H1 (cell line): ENCODE measurements at regions not wholly inside any gene's neighbourhood (a gene's known extent, or its start where the extent isn't known, plus 50 kb on each side); places are given as distances from the start of the nearest gene placed in this dataset.

Experiments
- CTCF ChIA-PET: fragments of 300-600 bp; sonication (Branson Sonifier 250); formaldehyde crosslinking; loops from one replicate; lab custom pipeline; 2021; ENCODE audit not compliant: partially characterized antibody; lab: Charles Lee
- POLR2A ChIA-PET: fragments of 300-600 bp; sonication (Branson Sonifier 250); formaldehyde crosslinking; loops from one replicate; lab custom pipeline; 2021; ENCODE audit warnings: inconsistent platforms; ENCODE audit not compliant: partially characterized antibody; lab: Charles Lee
- DNase-seq, 2 experiments: peaks; one replicate each; pipeline versions ENCODE4 v3.0.0 to v3.0.0-alpha.2; 2010 to 2022; ENCODE audit warnings: low spot score in 2 of 2, low read depth in 1 of 2, mixed read lengths in 1 of 2
- FAIRE-seq: peaks from 2 replicates; lab custom pipeline; 2011; peaks lifted over from hg19 to GRCh38; lab: Jason Lieb, UNC
- H2AFZ ChIP-seq: 2 replicates; pipeline ENCODE4 v1.8.1; 2012; ENCODE audit warnings: low read length, inconsistent platforms
- H2AK5ac ChIP-seq: 2 replicates; pipeline ENCODE4 v1.6.1; 2013; ENCODE audit warnings: low read depth, low read length
- H2BK120ac ChIP-seq: replicated peaks from 2 replicates; pipeline ENCODE3; 2013; ENCODE audit warnings: low read depth, low read length, inconsistent platforms
- H2BK12ac ChIP-seq: 2 replicates; pipeline ENCODE4 v1.6.1; 2013; ENCODE audit warnings: low read depth, low read length
- H2BK15ac ChIP-seq: 2 replicates; pipeline ENCODE4 v1.6.1; 2013; ENCODE audit warnings: low read length
- H2BK20ac ChIP-seq: 2 replicates; pipeline ENCODE4 v1.6.1; 2013; ENCODE audit warnings: low read length
- H2BK5ac ChIP-seq: 2 replicates; pipeline ENCODE4 v1.6.1; 2013; ENCODE audit warnings: low read depth, low read length
- H3K14ac ChIP-seq: 2 replicates; pipeline ENCODE4 v1.6.1; 2013; ENCODE audit warnings: inconsistent platforms; ENCODE audit not compliant: insufficient read length
- H3K18ac ChIP-seq: 2 replicates; pipeline ENCODE4 v1.6.1; 2013; ENCODE audit warnings: low read length; ENCODE audit errors: extremely low read depth
- H3K23ac ChIP-seq: 2 replicates; pipeline ENCODE4 v1.6.1; 2013; ENCODE audit warnings: inconsistent platforms; ENCODE audit not compliant: insufficient read length
- H3K23me2 ChIP-seq: 2 replicates; pipeline ENCODE4 v1.6.1; 2013; ENCODE audit warnings: low read depth, low read length
- H3K27ac ChIP-seq: 2 replicates; pipeline ENCODE4 v1.6.1; 2011; ENCODE audit warnings: low read depth, low read length, inconsistent platforms
- H3K27me3 ChIP-seq, 4 experiments: replicated peaks in 1 of 4; 1 replicate in 1 of 4; 2 replicates in 3 of 4; pipeline versions ENCODE4 v1.6.1 to v1.8.1; 2011 to 2013; ENCODE audit warnings: low read length in 3 of 4, mild to moderate bottlenecking in 3 of 4, inconsistent platforms in 2 of 4, mixed read lengths in 2 of 4, moderate library complexity in 1 of 4; ENCODE audit not compliant: control insufficient read depth in 3 of 4, insufficient read depth in 3 of 4; ENCODE audit errors: extremely low read depth in 1 of 4
- H3K36me3 ChIP-seq, 4 experiments: 2 replicates each; pipeline versions ENCODE4 v1.6.1 to v1.8.1; 2011 to 2013; ENCODE audit warnings: mild to moderate bottlenecking in 4 of 4, low read length in 3 of 4, moderate library complexity in 2 of 4, control low read depth in 1 of 4, inconsistent platforms in 1 of 4; ENCODE audit not compliant: insufficient read depth in 4 of 4, control insufficient read depth in 2 of 4
- H3K4ac ChIP-seq: replicated peaks from 2 replicates; pipeline ENCODE3; 2013; ENCODE audit warnings: low read length, low read depth, mixed read lengths, inconsistent platforms; ENCODE audit not compliant: insufficient read length
- H3K4me1 ChIP-seq, 4 experiments: replicated peaks in 1 of 4; 1 replicate in 1 of 4; 2 replicates in 3 of 4; pipeline versions ENCODE4 v1.6.1 to v1.8.1; 2011 to 2013; ENCODE audit warnings: low read length in 3 of 4, inconsistent platforms in 2 of 4, mixed read lengths in 1 of 4; ENCODE audit not compliant: insufficient read depth in 4 of 4, control insufficient read depth in 3 of 4
- H3K4me2 ChIP-seq, 2 experiments: 2 replicates each; pipeline versions ENCODE4 v1.6.1 to v1.8.1; 2011 to 2013; ENCODE audit warnings: low read depth in 2 of 2, low read length in 2 of 2, control low read depth in 1 of 2, inconsistent platforms in 1 of 2, mild to moderate bottlenecking in 1 of 2; ENCODE audit not compliant: insufficient read depth in 1 of 2
- H3K4me3 ChIP-seq, 4 experiments: fragments of 200-600, 300-600 bp in 1 of 4; sonication (generic), shearing (Covaris generic), sonication (Bioruptor Twin) in 1 of 4; 2 replicates each; pipeline versions ENCODE4 v1.5.1 to v1.8.1; 2011 to 2016; ENCODE audit warnings: low read length in 4 of 4, low read depth in 3 of 4, control low read depth in 2 of 4, inconsistent platforms in 2 of 4, mild to moderate bottlenecking in 2 of 4, mixed read lengths in 1 of 4, moderate library complexity in 1 of 4; ENCODE audit not compliant: insufficient read depth in 2 of 4; ENCODE audit errors: extremely low read depth in 1 of 4
- H3K56ac ChIP-seq: replicated peaks from 2 replicates; pipeline ENCODE3; 2013; ENCODE audit warnings: low read depth, mild to moderate bottlenecking, mixed read lengths, low read length, inconsistent platforms; ENCODE audit not compliant: insufficient read length
- H3K79me1 ChIP-seq: 2 replicates; pipeline ENCODE4 v1.6.1; 2013; ENCODE audit warnings: low read depth, low read length, control low read depth
- H3K79me2 ChIP-seq, 2 experiments: 2 replicates each; pipeline versions ENCODE4 v1.6.1 to v1.8.1; 2012 to 2013; ENCODE audit warnings: low read length in 2 of 2, mild to moderate bottlenecking in 2 of 2, inconsistent platforms in 1 of 2; ENCODE audit not compliant: insufficient read depth in 2 of 2, control insufficient read depth in 1 of 2
- H3K9ac ChIP-seq, 4 experiments: replicated peaks in 1 of 4; 1 replicate in 1 of 4; 2 replicates in 3 of 4; pipeline versions ENCODE4 v1.6.1 to v1.8.1; 2011 to 2013; ENCODE audit warnings: low read depth in 3 of 4, low read length in 3 of 4, control low read depth in 2 of 4, mild to moderate bottlenecking in 2 of 4, moderate library complexity in 2 of 4, inconsistent platforms in 1 of 4; ENCODE audit errors: extremely low read depth in 1 of 4
- H3K9me3 ChIP-seq, 2 experiments: 2 replicates each; pipeline versions ENCODE4 v1.6.1 to v1.8.1; 2012 to 2013; ENCODE audit warnings: mild to moderate bottlenecking in 2 of 2, moderate library complexity in 2 of 2, control low read depth in 1 of 2, inconsistent platforms in 1 of 2, low read depth in 1 of 2, low read length in 1 of 2, mixed read lengths in 1 of 2; ENCODE audit not compliant: insufficient read depth in 2 of 2
- H4K20me1 ChIP-seq, 2 experiments: replicated peaks in 1 of 2; 2 replicates each; pipeline versions ENCODE3 to v1.8.1; 2011 to 2013; ENCODE audit warnings: inconsistent platforms in 2 of 2, low read length in 2 of 2, mild to moderate bottlenecking in 1 of 2; ENCODE audit not compliant: insufficient read depth in 2 of 2, control insufficient read depth in 1 of 2
- H4K5ac ChIP-seq: 2 replicates; pipeline ENCODE4 v1.6.1; 2013; ENCODE audit warnings: low read length, low read depth, mixed read lengths, inconsistent platforms; ENCODE audit not compliant: insufficient read length
- H4K8ac ChIP-seq: 2 replicates; pipeline ENCODE4 v1.8.0; 2013; ENCODE audit warnings: mild to moderate bottlenecking, moderate library complexity, low read length, inconsistent platforms; ENCODE audit not compliant: insufficient read depth; ENCODE audit errors: extremely low read depth
- H4K91ac ChIP-seq: replicated peaks from 2 replicates; pipeline ENCODE3; 2013; ENCODE audit warnings: low read length, mixed read lengths, inconsistent platforms; ENCODE audit not compliant: insufficient read length
- CBX5 ChIP-seq: fragments of 300-800, 300-1000 bp; sonication (generic); IDR thresholded peaks from 2 replicates; pipeline ENCODE4 v1.7.1; 2016; ENCODE audit warnings: antibody characterized with exemption, low read length, low read depth
- CEBPB ChIP-seq: IDR thresholded peaks from 2 replicates; pipeline ENCODE4 v1.6.1; 2012; ENCODE audit warnings: low read depth, low read length
- CHD2 ChIP-seq: IDR thresholded peaks from 2 replicates; pipeline ENCODE4 v1.6.1; 2012; ENCODE audit warnings: low read length, improper control_type of control experiment
- GABPA ChIP-seq: IDR thresholded peaks from 2 replicates; pipeline ENCODE4 v1.6.1; 2011; ENCODE audit warnings: mild to moderate bottlenecking, low read length, moderate library complexity, borderline replicate concordance; ENCODE audit not compliant: insufficient read depth
- HDAC2 ChIP-seq, 2 experiments: fragments of 300-600 bp in 1 of 2; sonication (generic) in 1 of 2; IDR thresholded peaks; 2 replicates each; pipeline ENCODE4 v1.6.1; 2011 to 2012; ENCODE audit warnings: low read depth in 2 of 2, low read length in 2 of 2, mild to moderate bottlenecking in 2 of 2, moderate library complexity in 2 of 2, borderline replicate concordance in 1 of 2, inconsistent platforms in 1 of 2
- KDM4A ChIP-seq: IDR thresholded peaks from one replicate; pipeline ENCODE4 v1.7.1; 2012; ENCODE audit warnings: low read depth, mild to moderate bottlenecking, moderate library complexity, low read length, inconsistent platforms; ENCODE audit not compliant: severe bottlenecking
- NRF1 ChIP-seq: IDR thresholded peaks from 2 replicates; pipeline ENCODE4 v1.6.1; 2011; ENCODE audit warnings: mild to moderate bottlenecking, low read depth, low read length, improper control_type of control experiment
- SIX5 ChIP-seq: IDR thresholded peaks from 2 replicates; pipeline ENCODE4 v1.6.1; 2011; ENCODE audit warnings: mild to moderate bottlenecking, low read depth, low read length
- SP1 ChIP-seq: IDR thresholded peaks from 2 replicates; pipeline ENCODE4 v1.6.1; 2011; ENCODE audit warnings: low read depth, low read length
- SUZ12 ChIP-seq: fragments of 200-600 bp; sonication (generic); IDR thresholded peaks from 2 replicates; pipeline ENCODE4 v1.6.1; 2012; ENCODE audit warnings: mild to moderate bottlenecking, inconsistent platforms, low read length, moderate library complexity, mixed read lengths
- WGBS, 2 experiments: shearing (Covaris generic) in 1 of 2; methylation state at CpG; one replicate each; pipeline versions ENCODE4 v1.1.6 to v1.1.7; 2013 to 2015; ENCODE audit warnings: low lambda C conversion rate in 2 of 2, mixed read lengths in 2 of 2, inconsistent platforms in 1 of 2, low coverage in 1 of 2, missing lambda C conversion rate in 1 of 2; ENCODE audit not compliant: insufficient replicate concordance in 2 of 2, insufficient coverage in 1 of 2, insufficient read length in 1 of 2; ENCODE audit errors: extremely low coverage in 1 of 2, missing lambda C conversion rate in 1 of 2; 5-methylcytosine and 5-hydroxymethylcytosine counted together

DNA sequence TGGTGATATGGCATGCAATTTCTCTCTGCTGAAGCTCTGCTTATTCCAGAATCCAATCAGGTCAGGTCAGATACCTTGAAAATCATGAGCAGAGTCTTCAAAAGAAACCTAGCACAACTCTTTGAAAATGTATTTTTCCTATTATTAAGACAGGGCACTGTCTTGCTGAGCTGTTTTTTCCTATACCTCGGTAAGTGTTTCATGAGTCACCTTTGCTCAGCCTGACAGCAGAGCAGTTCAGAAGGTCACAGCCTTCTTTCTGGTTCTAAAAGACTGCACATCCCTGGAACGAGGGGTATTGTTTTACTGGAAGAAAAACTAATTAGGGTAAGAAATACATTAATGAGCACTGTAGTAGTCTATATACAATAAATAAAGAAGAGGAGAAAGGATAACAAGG is 422.0 kb downstream of the SOX2 start:
- no peak for FAIRE-seq
- TF ChIP-seq CHD2, result no peak
- TF ChIP-seq NRF1, result no peak
- TF ChIP-seq HDAC2 (IDR thresholded peaks at IDR 0.05; ENCODE audit: borderline replicate concordance in 1 of 2, low read depth in 2 of 2, low read length in 2 of 2), result no peak
- no peak for TF ChIP-seq CEBPB
- no peak for TF ChIP-seq KDM4A
- no peak for TF ChIP-seq SIX5
- no peak for TF ChIP-seq SP1
- no peak for TF ChIP-seq GABPA
- TF ChIP-seq SUZ12, result no peak
- TF ChIP-seq CBX5, result no peak

More for the DNA sequence above, 422.0 kb downstream of the SOX2 start:
- Histone ChIP-seq H2BK5ac (no peak overlapping the region), H3K27me3 (peaks cover 0 to 2% (median 0%) of the 10 kb centered on the region in 4 experiments; a peak in 1 of 7 replicates), H3K23ac (no peak overlapping the region), H2AK5ac (no peak overlapping the region), H2BK120ac (no peak overlapping the region), H3K9ac (no peak overlapping the region), H3K9me3 (no peaks in the 10 kb centered on the region), H2BK20ac (no peak overlapping the region), H3K56ac (no peak overlapping the region), H3K79me2 (no peaks in the 10 kb centered on the region), H3K4ac (no peak overlapping the region), H2BK15ac (no peak overlapping the region), H2BK12ac (no peak overlapping the region), H3K4me3 (no peak overlapping the region), H4K8ac (no peak overlapping the region), H4K91ac (no peak overlapping the region), H3K18ac (no peak overlapping the region), H4K20me1 (no peaks in the 10 kb centered on the region), H3K36me3 (no peaks in the 10 kb centered on the region), H2AFZ (no peak overlapping the region), H3K23me2 (no peaks in the 10 kb centered on the region), H3K4me2 (no peak overlapping the region), H3K79me1 (no peaks in the 10 kb centered on the region), H3K27ac (no peak overlapping the region), H3K4me1 (peaks cover 0 to 12% (median 4%) of the 10 kb centered on the region in 4 experiments; a peak in 4 of 7 replicates), H4K5ac (no peak overlapping the region), H3K14ac (no peak overlapping the region)
- WGBS, 2 experiments, result 86% methylated on average over 2 of the region's 2 CpGs; no CpG with 5 or more reads in 1 of the 2 experiments
- POLR2A ChIA-PET, result no interaction called here
- CTCF ChIA-PET, result no interaction called here
- no peak for DNase-seq
